GM21723 (cell line): ENCODE measurements at regions not wholly inside any gene's neighbourhood (a gene's known extent, or its start where the extent isn't known, plus 50 kb on each side); places are given as distances from the start of the nearest gene placed in this dataset.
"Not testable (repeated sequence)": the region's sequence is repeated elsewhere in the genome, so short reads cannot be mapped to it uniquely, and the experiment has no call there.

Source experiments
- ATAC-seq: cut with Tn5 transposase; IDR thresholded peaks from one replicate; pipeline ENCODE4 v1.9.1; 2021; ENCODE audit warnings: mild to moderate bottlenecking, moderate library complexity; ENCODE audit not compliant: unreplicated experiment

- no peak for ATAC-seq
These were observed 891.9 kb upstream of the MBL2 start for GRCh38 chr10:53664282-53665019.

- ATAC-seq, result no peak
These were observed 878.2 kb upstream of the MBL2 start for GRCh38 chr10:53650794-53651193.

GRCh38 chr10:53647221-53647620, 874.6 kb upstream of the MBL2 start:
- not testable (repeated sequence) for ATAC-seq

- ATAC-seq, result no peak
These were observed 873.9 kb upstream of the MBL2 start for GRCh38 chr10:53646525-53646924.

- no peak for ATAC-seq
These were observed 873.4 kb upstream of the MBL2 start for GRCh38 chr10:53645951-53646350.

GRCh38 chr10:53638006-53638405, 865.4 kb upstream of the MBL2 start:
- ATAC-seq, result no peak

GRCh38 chr10:53624722-53625121, 852.1 kb upstream of the MBL2 start:
- ATAC-seq, result no peak

GRCh38 chr10:53622201-53622600, 849.6 kb upstream of the MBL2 start:
- no peak for ATAC-seq

GRCh38 chr10:53619671-53620070, 847.1 kb upstream of the MBL2 start:
- ATAC-seq, result no peak

GRCh38 chr10:53607691-53608090, 835.1 kb upstream of the MBL2 start:
- no peak for ATAC-seq

- no peak for ATAC-seq
These were observed 834.4 kb upstream of the MBL2 start for GRCh38 chr10:53606981-53607380.

- peak; percentile 86 for ATAC-seq
These were observed 828.8 kb upstream of the MBL2 start for GRCh38 chr10:53601260-53601875.

- ATAC-seq, result no peak
These were observed 826.3 kb upstream of the MBL2 start for GRCh38 chr10:53598914-53599313.

GRCh38 chr10:53597835-53598251, 825.3 kb upstream of the MBL2 start:
- no peak for ATAC-seq

GRCh38 chr10:53580465-53580864, 807.9 kb upstream of the MBL2 start:
- no peak for ATAC-seq

GRCh38 chr10:53579773-53580172, 807.2 kb upstream of the MBL2 start:
- no peak for ATAC-seq

- ATAC-seq, result no peak
These were observed 801.4 kb upstream of the MBL2 start for GRCh38 chr10:53574024-53574423.

- no peak for ATAC-seq
These were observed 800.9 kb upstream of the MBL2 start for GRCh38 chr10:53573498-53573897.

GRCh38 chr10:53572799-53573198, 800.2 kb upstream of the MBL2 start:
- no peak for ATAC-seq

GRCh38 chr10:53570221-53570620, 797.6 kb upstream of the MBL2 start:
- no peak for ATAC-seq

GRCh38 chr10:53569455-53569854, 796.9 kb upstream of the MBL2 start:
- no peak for ATAC-seq

GRCh38 chr10:53548664-53549063, 776.1 kb upstream of the MBL2 start:
- no peak for ATAC-seq

GRCh38 chr10:53547364-53547763, 774.8 kb upstream of the MBL2 start:
- ATAC-seq, result no peak
